ENCODE measurements at regions not wholly inside any gene's neighbourhood (a gene's known extent, or its start where the extent isn't known, plus 50 kb on each side); places are given as distances from the start of the nearest gene placed in this dataset.

GRCh38 chr10:75294518-75294865, 58.7 kb upstream of the COMTD1 start (continued):
- TF ChIP-seq ZNF776 (tag by site-specific recombination; IDR thresholded peaks at IDR 0.05; ENCODE audit: borderline replicate concordance) (no peak), ZBTB48 (tag by site-specific recombination; IDR thresholded peaks at IDR 0.05) (0 out of 2 replicates have a peak, but pooled peaks have one; percentile 11), ZNF548 (tag by site-specific recombination; IDR thresholded peaks at IDR 0.05) (no peak), KLF16 (tag by site-specific recombination; IDR thresholded peaks at IDR 0.05) (0 out of 2 replicates have a peak, but pooled peaks have one; percentile 25), ZNF510 (tag by site-specific recombination; IDR thresholded peaks at IDR 0.05; ENCODE audit: insufficient replicate concordance) (no peak), ZNF211 (tag by site-specific recombination; IDR thresholded peaks at IDR 0.05; ENCODE audit: low read depth) (no peak), ZNF747 (tag by site-specific recombination; IDR thresholded peaks at IDR 0.05) (no peak), RBAK (tag by site-specific recombination; IDR thresholded peaks at IDR 0.05) (no peak), ZNF335 (tag by site-specific recombination; conservative IDR thresholded peaks at IDR 0.05) (peak; percentile 49; the same call in 1 of the 2 replicates), ZNF488 (tag by site-specific recombination; IDR thresholded peaks at IDR 0.05) (no peak), ZNF677 (tag by site-specific recombination; IDR thresholded peaks at IDR 0.05) (no peak), SETDB1 (IDR thresholded peaks at IDR 0.05; ENCODE audit: insufficient read length, low read length) (no peak), OVOL3 (tag by site-specific recombination; IDR thresholded peaks at IDR 0.05) (no peak), ZNF501 (tag by site-specific recombination; IDR thresholded peaks at IDR 0.05) (0 out of 2 replicates have a peak, but pooled peaks have one; percentile 17), ZNF24 (tag by site-specific recombination; IDR thresholded peaks at IDR 0.05) (no peak), ZNF433 (tag by site-specific recombination; IDR thresholded peaks at IDR 0.05; ENCODE audit: low read depth) (no peak), ZNF23 (tag by site-specific recombination; IDR thresholded peaks at IDR 0.05; ENCODE audit: borderline replicate concordance) (no peak), EGR2 (tag by site-specific recombination; IDR thresholded peaks at IDR 0.05; ENCODE audit: low read depth) (no peak), ZNF658 (tag by site-specific recombination; IDR thresholded peaks at IDR 0.05) (no peak), ZNF645 (tag by site-specific recombination; IDR thresholded peaks at IDR 0.05) (no peak), ZNF292 (tag by site-specific recombination; IDR thresholded peaks at IDR 0.05; ENCODE audit: borderline replicate concordance, low read depth) (no peak), SP2 (tag by site-specific recombination; IDR thresholded peaks at IDR 0.05) (no peak)
- TF ChIP-seq, protein P1, sequence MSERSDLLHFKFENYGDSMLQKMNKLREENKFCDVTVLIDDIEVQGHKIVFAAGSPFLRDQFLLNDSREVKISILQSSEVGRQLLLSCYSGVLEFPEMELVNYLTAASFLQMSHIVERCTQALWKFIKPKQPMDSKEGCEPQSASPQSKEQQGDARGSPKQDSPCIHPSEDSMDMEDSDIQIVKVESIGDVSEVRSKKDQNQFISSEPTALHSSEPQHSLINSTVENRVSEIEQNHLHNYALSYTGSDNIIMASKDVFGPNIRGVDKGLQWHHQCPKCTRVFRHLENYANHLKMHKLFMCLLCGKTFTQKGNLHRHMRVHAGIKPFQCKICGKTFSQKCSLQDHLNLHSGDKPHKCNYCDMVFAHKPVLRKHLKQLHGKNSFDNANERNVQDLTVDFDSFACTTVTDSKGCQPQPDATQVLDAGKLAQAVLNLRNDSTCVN (tag by site-specific recombination; optimal IDR thresholded peaks at IDR 0.05) = no peak
- TF ChIP-seq, protein P2, sequence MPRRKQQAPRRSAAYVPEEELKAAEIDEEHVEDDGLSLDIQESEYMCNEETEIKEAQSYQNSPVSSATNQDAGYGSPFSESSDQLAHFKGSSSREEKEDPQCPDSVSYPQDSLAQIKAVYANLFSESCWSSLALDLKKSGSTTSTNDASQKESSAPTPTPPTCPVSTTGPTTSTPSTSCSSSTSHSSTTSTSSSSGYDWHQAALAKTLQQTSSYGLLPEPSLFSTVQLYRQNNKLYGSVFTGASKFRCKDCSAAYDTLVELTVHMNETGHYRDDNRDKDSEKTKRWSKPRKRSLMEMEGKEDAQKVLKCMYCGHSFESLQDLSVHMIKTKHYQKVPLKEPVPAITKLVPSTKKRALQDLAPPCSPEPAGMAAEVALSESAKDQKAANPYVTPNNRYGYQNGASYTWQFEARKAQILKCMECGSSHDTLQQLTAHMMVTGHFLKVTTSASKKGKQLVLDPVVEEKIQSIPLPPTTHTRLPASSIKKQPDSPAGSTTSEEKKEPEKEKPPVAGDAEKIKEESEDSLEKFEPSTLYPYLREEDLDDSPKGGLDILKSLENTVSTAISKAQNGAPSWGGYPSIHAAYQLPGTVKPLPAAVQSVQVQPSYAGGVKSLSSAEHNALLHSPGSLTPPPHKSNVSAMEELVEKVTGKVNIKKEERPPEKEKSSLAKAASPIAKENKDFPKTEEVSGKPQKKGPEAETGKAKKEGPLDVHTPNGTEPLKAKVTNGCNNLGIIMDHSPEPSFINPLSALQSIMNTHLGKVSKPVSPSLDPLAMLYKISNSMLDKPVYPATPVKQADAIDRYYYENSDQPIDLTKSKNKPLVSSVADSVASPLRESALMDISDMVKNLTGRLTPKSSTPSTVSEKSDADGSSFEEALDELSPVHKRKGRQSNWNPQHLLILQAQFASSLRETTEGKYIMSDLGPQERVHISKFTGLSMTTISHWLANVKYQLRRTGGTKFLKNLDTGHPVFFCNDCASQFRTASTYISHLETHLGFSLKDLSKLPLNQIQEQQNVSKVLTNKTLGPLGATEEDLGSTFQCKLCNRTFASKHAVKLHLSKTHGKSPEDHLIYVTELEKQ (tag by site-specific recombination; IDR thresholded peaks at IDR 0.05; ENCODE audit: borderline replicate concordance) = no peak

Data from HEK293 (cell line).